ENCODE measurements at regions not wholly inside any gene's neighbourhood (a gene's known extent, or its start where the extent isn't known, plus 50 kb on each side); places are given as distances from the start of the nearest gene placed in this dataset. TPM values are rescaled to one million over a fixed set of nuclear protein-coding genes. Genes with fewer than 3 reads are reported as not detected.
A peak's percentile ranks its signal among the peaks of the same experiment; 100 is the strongest.

- TF ChIP-seq CTCF (conservative IDR thresholded peaks at IDR 0.05; ENCODE audit: low read depth in 2 of 2): no peak
Observed at GRCh38 chr12:118925826-118926225, 55.5 kb upstream of the SRRM4 start (continued).

Small RNA genes lying in the stretch of these regions (small RNA-seq; reads per million reads assigned to genes)
- not detected for gene RF00428 (ENCODE audit: low replicate concordance)
- 0.25 reads per million, percentile 4 among the genes with 10 or more reads in this experiment for gene RNA5SP374 (ENCODE audit: low replicate concordance)

All from GM23338 (cell line).